HCT116 (cell line): ENCODE measurements at regions not wholly inside any gene's neighbourhood (a gene's known extent, or its start where the extent isn't known, plus 50 kb on each side); places are given as distances from the start of the nearest gene placed in this dataset.

ENCODE experiments used
- ATAC-seq: fragments of 200-7000 bp; cut with Tn5 transposase; 2 replicates; pipeline ENCODE4 v1.9.1; 2020; ENCODE audit warnings: mild to moderate bottlenecking, moderate library complexity
- BruUV-seq: library from RNA; stranded (reverse); fragments of 400-500 nt; replicated peaks from 2 replicates; lab custom pipeline; 2021; lab: Mats Ljungman, UMichigan
- CTCF ChIA-PET: fragments of 300-600 bp; sonication (Branson Sonifier 250); formaldehyde crosslinking; loops from one replicate; lab custom pipeline; 2021; ENCODE audit warnings: antibody characterized with exemption; lab: Charles Lee
- POLR2A ChIA-PET: fragments of 300-600, 350-600 bp; sonication (Branson Sonifier 250); formaldehyde crosslinking; loops from one replicate; lab custom pipeline; 2021; ENCODE audit warnings: antibody characterized with exemption; lab: Charles Lee
- RAD21 ChIA-PET, 2 experiments: fragments of 300-600 bp; sonication (Branson Sonifier 250); formaldehyde crosslinking; loops; one replicate each; lab custom pipeline; 2023; ENCODE audit warnings: low total read pairs in 2 of 2; ENCODE audit not compliant: uncharacterized antibody in 2 of 2, unreplicated experiment in 2 of 2, low non-redundant PET in 1 of 2; lab: Charles Lee
- DNase-seq: peaks from one replicate; pipeline ENCODE4 v3.0.0-alpha.2; 2010; ENCODE audit warnings: low read depth, low spot score
- H2AFZ ChIP-seq: fragments of 200-600 bp; shearing (Covaris generic), sonication (generic); 2 replicates; pipeline ENCODE4 v1.6.1; 2017; ENCODE audit warnings: low read depth, mixed run types, mixed read lengths, antibody characterized with exemption, low read length; ENCODE audit not compliant: poor library complexity, severe bottlenecking
- H3K27ac ChIP-seq: 2 replicates; pipeline ENCODE4 v1.5.1; 2012; ENCODE audit warnings: low read depth, low read length
- H3K27me3 ChIP-seq: fragments of 200-600 bp; sonication (generic); 2 replicates; pipeline ENCODE4 v1.6.1; 2016; ENCODE audit warnings: mixed run types, low read length, mixed read lengths; ENCODE audit not compliant: insufficient read depth
- H3K36me3 ChIP-seq, 2 experiments: fragments of 200-500 bp in 1 of 2; fragments of 200-600 bp in 1 of 2; sonication (Bioruptor generic) in 1 of 2; sonication (generic) in 1 of 2; 2 replicates each; pipeline versions ENCODE4 v1.5.1 to v1.6.1; 2014 to 2016; ENCODE audit warnings: low read length in 2 of 2, inconsistent platforms in 1 of 2, mixed read lengths in 1 of 2, mixed run types in 1 of 2; ENCODE audit not compliant: insufficient read depth in 2 of 2, control insufficient read depth in 1 of 2
- H3K4me1 ChIP-seq, 2 experiments: fragments of 200-600 bp in 1 of 2; sonication (generic) in 1 of 2; 2 replicates each; pipeline versions ENCODE4 v1.5.1 to v1.6.1; 2012 to 2017; ENCODE audit warnings: low read length in 2 of 2, inconsistent platforms in 1 of 2, mild to moderate bottlenecking in 1 of 2, mixed read lengths in 1 of 2, mixed run types in 1 of 2, moderate library complexity in 1 of 2; ENCODE audit not compliant: insufficient read depth in 2 of 2, control insufficient read depth in 1 of 2
- H3K4me2 ChIP-seq: fragments of 200-600 bp; sonication (generic); 2 replicates; pipeline ENCODE4 v1.6.1; 2017; ENCODE audit warnings: mixed run types, low read length, mixed read lengths
- H3K4me3 ChIP-seq, 2 experiments: fragments of 200-600 bp in 1 of 2; sonication (generic) in 1 of 2; replicated peaks in 1 of 2; 2 replicates each; pipeline ENCODE4 v1.5.1; 2011 to 2016; ENCODE audit warnings: low read length in 2 of 2, control low read depth in 1 of 2, low read depth in 1 of 2, mild to moderate bottlenecking in 1 of 2, mixed read lengths in 1 of 2, mixed run types in 1 of 2
- H3K79me2 ChIP-seq: fragments of 200-600 bp; sonication (generic); 2 replicates; pipeline ENCODE4 v1.6.1; 2017; ENCODE audit warnings: mild to moderate bottlenecking, mixed run types, low read length, moderate library complexity, mixed read lengths; ENCODE audit not compliant: insufficient read depth
- H3K9ac ChIP-seq: fragments of 200-600 bp; sonication (generic); 2 replicates; pipeline ENCODE4 v1.6.1; 2016; ENCODE audit warnings: low read length, mixed read lengths
- H3K9me2 ChIP-seq: fragments of 200-600 bp; sonication (generic), shearing (Covaris generic); 2 replicates; pipeline ENCODE4 v1.6.1; 2017; ENCODE audit warnings: mixed run types, mild to moderate bottlenecking, moderate library complexity; ENCODE audit not compliant: insufficient read depth
- H3K9me3 ChIP-seq, 2 experiments: fragments of 200-500 bp in 1 of 2; fragments of 200-600 bp in 1 of 2; sonication (Bioruptor generic) in 1 of 2; sonication (generic) in 1 of 2; 2 replicates each; pipeline ENCODE4 v1.6.1; 2014 to 2017; ENCODE audit warnings: low read length in 2 of 2, mixed read lengths in 2 of 2, inconsistent platforms in 1 of 2, low read depth in 1 of 2, mild to moderate bottlenecking in 1 of 2, mixed run types in 1 of 2, moderate library complexity in 1 of 2; ENCODE audit not compliant: control insufficient read depth in 1 of 2, insufficient read depth in 1 of 2
- H4K20me1 ChIP-seq: fragments of 200-600 bp; sonication (generic), shearing (Covaris generic); 2 replicates; pipeline ENCODE4 v1.6.1; 2017; ENCODE audit warnings: mixed run types, mild to moderate bottlenecking, moderate library complexity; ENCODE audit not compliant: insufficient read depth
- CBX3 ChIP-seq: IDR thresholded peaks from 2 replicates; pipeline ENCODE4 v1.6.1; 2012; ENCODE audit warnings: low read depth
- CEBPB ChIP-seq: IDR thresholded peaks from 2 replicates; pipeline ENCODE4 v1.6.1; 2012; ENCODE audit warnings: low read depth
- EGR1 ChIP-seq: IDR thresholded peaks from 2 replicates; pipeline ENCODE4 v1.6.1; 2012; ENCODE audit warnings: low read depth
- ELF1 ChIP-seq: IDR thresholded peaks from 2 replicates; pipeline ENCODE4 v1.6.1; 2012; ENCODE audit warnings: low read depth, borderline replicate concordance
- EZH2phosphoT487 ChIP-seq: fragments of 200-600 bp; IDR thresholded peaks from 2 replicates; pipeline ENCODE4 v1.6.1; 2018; ENCODE audit warnings: antibody characterized with exemption, borderline replicate concordance
- FOSL1 ChIP-seq: IDR thresholded peaks from 2 replicates; pipeline ENCODE4 v1.6.1; 2012; ENCODE audit warnings: low read depth
- JUND ChIP-seq: IDR thresholded peaks from 2 replicates; pipeline ENCODE4 v1.6.1; 2012
- POLR2A ChIP-seq: IDR thresholded peaks from 2 replicates; pipeline ENCODE4 v1.7.0; 2011; ENCODE audit warnings: borderline replicate concordance; ENCODE audit not compliant: insufficient read depth, insufficient read length; ENCODE audit errors: extremely low read depth
- POLR2AphosphoS5 ChIP-seq: IDR thresholded peaks from 2 replicates; pipeline ENCODE4 v1.6.1; 2011; ENCODE audit warnings: mild to moderate bottlenecking, low read depth, low read length, moderate library complexity
- RAD21 ChIP-seq: IDR thresholded peaks from 2 replicates; pipeline ENCODE4 v1.6.1; 2012; ENCODE audit warnings: low read depth, mild to moderate bottlenecking
- SIN3A ChIP-seq: IDR thresholded peaks from 2 replicates; pipeline ENCODE4 v1.6.1; 2012; ENCODE audit warnings: low read depth
- SP1 ChIP-seq: IDR thresholded peaks from 2 replicates; pipeline ENCODE4 v1.6.1; 2012; ENCODE audit warnings: low read depth
- SRF ChIP-seq: IDR thresholded peaks from 2 replicates; pipeline ENCODE4 v1.6.1; 2012; ENCODE audit warnings: low read depth
- TCF7L2 ChIP-seq: IDR thresholded peaks from 2 replicates; pipeline ENCODE4 v1.7.0; 2011; ENCODE audit warnings: borderline replicate concordance, inconsistent platforms; ENCODE audit not compliant: insufficient read depth, insufficient read length; ENCODE audit errors: extremely low read depth
- ZNF274 ChIP-seq: fragments of 200-500 bp; sonication (Bioruptor generic); IDR thresholded peaks from 2 replicates; pipeline ENCODE4 v1.6.1; 2014; ENCODE audit warnings: mild to moderate bottlenecking, low read depth, low read length, inconsistent platforms
- intact Hi-C: fragments of 100-400 bp; cut with micrococcal nuclease; formaldehyde crosslinking; loops from 2 replicates; pipeline ENCODE4 v1.10.0; 2022
- TF ChIP-seq, protein P1 (sequence below), 3 experiments: fragments of 200-600 bp in 1 of 3; sonication (generic) in 1 of 3; IDR thresholded peaks in 2 of 3; conservative IDR thresholded peaks in 1 of 3; 2 replicates each; pipeline ENCODE4 v1.5.1; 2012 to 2017; ENCODE audit warnings: low read depth in 2 of 3, low read length in 2 of 3, antibody characterized with exemption in 1 of 3, borderline replicate concordance in 1 of 3, control low read depth in 1 of 3, mild to moderate bottlenecking in 1 of 3, mixed read lengths in 1 of 3, mixed run types in 1 of 3, moderate library complexity in 1 of 3; ENCODE audit not compliant: insufficient read depth in 1 of 3
- TF ChIP-seq, protein P2 (sequence below): IDR thresholded peaks from 2 replicates; pipeline ENCODE4 v1.6.1; 2012
- TF ChIP-seq, protein P3 (sequence below): IDR thresholded peaks from 2 replicates; pipeline ENCODE4 v1.6.1; 2012; ENCODE audit warnings: low read depth
- TF ChIP-seq, protein P4 (sequence below): IDR thresholded peaks from 2 replicates; pipeline ENCODE4 v1.6.1; 2011; ENCODE audit warnings: mild to moderate bottlenecking, low read length, moderate library complexity; ENCODE audit not compliant: insufficient replicate concordance; ENCODE audit errors: extremely low read depth

DNA sequence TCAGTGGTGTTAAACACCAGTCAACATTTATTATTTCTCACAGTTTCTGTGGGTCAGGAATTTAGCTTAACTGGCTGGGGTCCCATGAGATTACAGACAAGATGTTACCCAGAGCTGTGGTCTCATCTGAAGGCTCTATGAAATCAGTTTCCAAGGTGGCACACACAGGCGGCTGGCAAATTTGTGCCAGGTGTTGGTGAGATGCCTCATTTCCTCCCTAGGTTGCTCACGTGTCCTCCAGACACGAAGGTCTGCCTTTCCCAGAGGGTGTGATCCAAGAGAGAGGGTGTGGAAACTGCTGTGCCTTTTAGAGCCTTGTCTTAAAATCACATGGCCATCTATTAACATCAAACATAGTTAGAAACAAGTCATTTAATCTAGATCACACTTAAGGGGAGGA is 209.0 kb downstream of the JCAD start:
- H2AFZ ChIP-seq: no peak overlapping the region
- H3K4me2 ChIP-seq: no peak overlapping the region
- ATAC-seq (no peak), DNase-seq (no peak)
- H3K79me2 ChIP-seq: no peaks in the 10 kb centered on the region
- intact Hi-C loops: no loop called here
- no peak overlapping the region for H3K9ac ChIP-seq
- BruUV-seq: no TSS peak
- no peak overlapping the region for H3K27ac ChIP-seq
- no peak for TF ChIP-seq TCF7L2
- no peak for TF ChIP-seq CEBPB
- no peak for TF ChIP-seq EGR1
- no peak for TF ChIP-seq POLR2A
- no peak for TF ChIP-seq SRF
- TF ChIP-seq SIN3A: no peak
- TF ChIP-seq ZNF274: no peak
- TF ChIP-seq, protein P1, sequence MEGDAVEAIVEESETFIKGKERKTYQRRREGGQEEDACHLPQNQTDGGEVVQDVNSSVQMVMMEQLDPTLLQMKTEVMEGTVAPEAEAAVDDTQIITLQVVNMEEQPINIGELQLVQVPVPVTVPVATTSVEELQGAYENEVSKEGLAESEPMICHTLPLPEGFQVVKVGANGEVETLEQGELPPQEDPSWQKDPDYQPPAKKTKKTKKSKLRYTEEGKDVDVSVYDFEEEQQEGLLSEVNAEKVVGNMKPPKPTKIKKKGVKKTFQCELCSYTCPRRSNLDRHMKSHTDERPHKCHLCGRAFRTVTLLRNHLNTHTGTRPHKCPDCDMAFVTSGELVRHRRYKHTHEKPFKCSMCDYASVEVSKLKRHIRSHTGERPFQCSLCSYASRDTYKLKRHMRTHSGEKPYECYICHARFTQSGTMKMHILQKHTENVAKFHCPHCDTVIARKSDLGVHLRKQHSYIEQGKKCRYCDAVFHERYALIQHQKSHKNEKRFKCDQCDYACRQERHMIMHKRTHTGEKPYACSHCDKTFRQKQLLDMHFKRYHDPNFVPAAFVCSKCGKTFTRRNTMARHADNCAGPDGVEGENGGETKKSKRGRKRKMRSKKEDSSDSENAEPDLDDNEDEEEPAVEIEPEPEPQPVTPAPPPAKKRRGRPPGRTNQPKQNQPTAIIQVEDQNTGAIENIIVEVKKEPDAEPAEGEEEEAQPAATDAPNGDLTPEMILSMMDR (IDR thresholded peaks at IDR 0.05 in 2 of 3, conservative IDR thresholded peaks at IDR 0.05 in 1 of 3; ENCODE audit: borderline replicate concordance in 1 of 3, insufficient read depth in 1 of 3, low read depth in 2 of 3, low read length in 2 of 3): no peak
- TF ChIP-seq RAD21: no peak
- no peak for TF ChIP-seq CBX3
- TF ChIP-seq FOSL1: no peak
- TF ChIP-seq, protein P2, sequence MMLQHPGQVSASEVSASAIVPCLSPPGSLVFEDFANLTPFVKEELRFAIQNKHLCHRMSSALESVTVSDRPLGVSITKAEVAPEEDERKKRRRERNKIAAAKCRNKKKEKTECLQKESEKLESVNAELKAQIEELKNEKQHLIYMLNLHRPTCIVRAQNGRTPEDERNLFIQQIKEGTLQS: no peak
- no peak for TF ChIP-seq POLR2AphosphoS5
- no peak for TF ChIP-seq JUND
- TF ChIP-seq ELF1: no peak
- TF ChIP-seq, protein P3, sequence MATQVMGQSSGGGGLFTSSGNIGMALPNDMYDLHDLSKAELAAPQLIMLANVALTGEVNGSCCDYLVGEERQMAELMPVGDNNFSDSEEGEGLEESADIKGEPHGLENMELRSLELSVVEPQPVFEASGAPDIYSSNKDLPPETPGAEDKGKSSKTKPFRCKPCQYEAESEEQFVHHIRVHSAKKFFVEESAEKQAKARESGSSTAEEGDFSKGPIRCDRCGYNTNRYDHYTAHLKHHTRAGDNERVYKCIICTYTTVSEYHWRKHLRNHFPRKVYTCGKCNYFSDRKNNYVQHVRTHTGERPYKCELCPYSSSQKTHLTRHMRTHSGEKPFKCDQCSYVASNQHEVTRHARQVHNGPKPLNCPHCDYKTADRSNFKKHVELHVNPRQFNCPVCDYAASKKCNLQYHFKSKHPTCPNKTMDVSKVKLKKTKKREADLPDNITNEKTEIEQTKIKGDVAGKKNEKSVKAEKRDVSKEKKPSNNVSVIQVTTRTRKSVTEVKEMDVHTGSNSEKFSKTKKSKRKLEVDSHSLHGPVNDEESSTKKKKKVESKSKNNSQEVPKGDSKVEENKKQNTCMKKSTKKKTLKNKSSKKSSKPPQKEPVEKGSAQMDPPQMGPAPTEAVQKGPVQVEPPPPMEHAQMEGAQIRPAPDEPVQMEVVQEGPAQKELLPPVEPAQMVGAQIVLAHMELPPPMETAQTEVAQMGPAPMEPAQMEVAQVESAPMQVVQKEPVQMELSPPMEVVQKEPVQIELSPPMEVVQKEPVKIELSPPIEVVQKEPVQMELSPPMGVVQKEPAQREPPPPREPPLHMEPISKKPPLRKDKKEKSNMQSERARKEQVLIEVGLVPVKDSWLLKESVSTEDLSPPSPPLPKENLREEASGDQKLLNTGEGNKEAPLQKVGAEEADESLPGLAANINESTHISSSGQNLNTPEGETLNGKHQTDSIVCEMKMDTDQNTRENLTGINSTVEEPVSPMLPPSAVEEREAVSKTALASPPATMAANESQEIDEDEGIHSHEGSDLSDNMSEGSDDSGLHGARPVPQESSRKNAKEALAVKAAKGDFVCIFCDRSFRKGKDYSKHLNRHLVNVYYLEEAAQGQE: no peak
- TF ChIP-seq, protein P4, sequence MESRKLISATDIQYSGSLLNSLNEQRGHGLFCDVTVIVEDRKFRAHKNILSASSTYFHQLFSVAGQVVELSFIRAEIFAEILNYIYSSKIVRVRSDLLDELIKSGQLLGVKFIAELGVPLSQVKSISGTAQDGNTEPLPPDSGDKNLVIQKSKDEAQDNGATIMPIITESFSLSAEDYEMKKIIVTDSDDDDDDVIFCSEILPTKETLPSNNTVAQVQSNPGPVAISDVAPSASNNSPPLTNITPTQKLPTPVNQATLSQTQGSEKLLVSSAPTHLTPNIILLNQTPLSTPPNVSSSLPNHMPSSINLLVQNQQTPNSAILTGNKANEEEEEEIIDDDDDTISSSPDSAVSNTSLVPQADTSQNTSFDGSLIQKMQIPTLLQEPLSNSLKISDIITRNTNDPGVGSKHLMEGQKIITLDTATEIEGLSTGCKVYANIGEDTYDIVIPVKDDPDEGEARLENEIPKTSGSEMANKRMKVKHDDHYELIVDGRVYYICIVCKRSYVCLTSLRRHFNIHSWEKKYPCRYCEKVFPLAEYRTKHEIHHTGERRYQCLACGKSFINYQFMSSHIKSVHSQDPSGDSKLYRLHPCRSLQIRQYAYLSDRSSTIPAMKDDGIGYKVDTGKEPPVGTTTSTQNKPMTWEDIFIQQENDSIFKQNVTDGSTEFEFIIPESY: no peak
- no peak for TF ChIP-seq EZH2phosphoT487
- no peak for TF ChIP-seq SP1
- no peaks in the 10 kb centered on the region for H4K20me1 ChIP-seq
- no peaks in the 10 kb centered on the region for H3K36me3 ChIP-seq
- H3K9me3 ChIP-seq: no peaks in the 10 kb centered on the region
- no peaks in the 10 kb centered on the region for H3K4me1 ChIP-seq
- ChIA-PET CTCF (no interaction called here), RAD21 (no interaction called here), POLR2A (no interaction called here)
- no peaks in the 10 kb centered on the region for H3K9me2 ChIP-seq
- no peak overlapping the region for H3K4me3 ChIP-seq
- no peaks in the 10 kb centered on the region for H3K27me3 ChIP-seq
